HEK293T (cell line): ENCODE measurements at regions not wholly inside any gene's neighbourhood (a gene's known extent, or its start where the extent isn't known, plus 50 kb on each side); places are given as distances from the start of the nearest gene placed in this dataset.

ENCODE experiments used
- BHLHE40 ChIP-seq: fragments of 450-650 bp; IDR thresholded peaks from 2 replicates; pipeline ENCODE4 v1.6.1; 2016; ENCODE audit warnings: mild to moderate bottlenecking, moderate library complexity, borderline replicate concordance
- CTBP1 ChIP-seq: fragments of 450-650 bp; IDR thresholded peaks from 2 replicates; pipeline ENCODE4 v1.6.1; 2016; ENCODE audit warnings: borderline replicate concordance
- ELF4 ChIP-seq: fragments of 450-650 bp; IDR thresholded peaks from 2 replicates; pipeline ENCODE4 v1.6.1; 2017; ENCODE audit warnings: antibody characterized with exemption
- FOXM1 ChIP-seq: fragments of 450-650 bp; IDR thresholded peaks from 2 replicates; pipeline ENCODE4 v1.6.1; 2017; ENCODE audit warnings: mild to moderate bottlenecking, borderline replicate concordance
- HDGF ChIP-seq: fragments of 450-650 bp; IDR thresholded peaks from 2 replicates; pipeline ENCODE4 v1.6.1; 2017; ENCODE audit warnings: antibody characterized with exemption, borderline replicate concordance
- L3MBTL2 ChIP-seq: fragments of 450-650 bp; conservative IDR thresholded peaks from 2 replicates; pipeline ENCODE4 v1.6.1; 2016; ENCODE audit warnings: mild to moderate bottlenecking
- NFRKB ChIP-seq: fragments of 450-650 bp; IDR thresholded peaks from 2 replicates; pipeline ENCODE4 v1.6.1; 2016; ENCODE audit warnings: mild to moderate bottlenecking, moderate library complexity
- TARDBP ChIP-seq: fragments of 450-650 bp; IDR thresholded peaks from 2 replicates; pipeline ENCODE4 v1.6.1; 2016
- ZNF384 ChIP-seq: fragments of 450-650 bp; IDR thresholded peaks from 2 replicates; pipeline ENCODE4 v1.6.1; 2016

GRCh38 chr3:184503647-184504046 is 57.9 kb upstream of the EPHB3 start:
- TF ChIP-seq BHLHE40, result no peak
- TF ChIP-seq FOXM1, result no peak
- no peak for TF ChIP-seq CTBP1
- TF ChIP-seq TARDBP, result no peak
- no peak for TF ChIP-seq ELF4
- no peak for TF ChIP-seq L3MBTL2
- no peak for TF ChIP-seq NFRKB
- TF ChIP-seq ZNF384, result no peak
- TF ChIP-seq HDGF, result no peak
